ENCODE measurements at regions not wholly inside any gene's neighbourhood (a gene's known extent, or its start where the extent isn't known, plus 50 kb on each side); places are given as distances from the start of the nearest gene placed in this dataset.

DNA sequence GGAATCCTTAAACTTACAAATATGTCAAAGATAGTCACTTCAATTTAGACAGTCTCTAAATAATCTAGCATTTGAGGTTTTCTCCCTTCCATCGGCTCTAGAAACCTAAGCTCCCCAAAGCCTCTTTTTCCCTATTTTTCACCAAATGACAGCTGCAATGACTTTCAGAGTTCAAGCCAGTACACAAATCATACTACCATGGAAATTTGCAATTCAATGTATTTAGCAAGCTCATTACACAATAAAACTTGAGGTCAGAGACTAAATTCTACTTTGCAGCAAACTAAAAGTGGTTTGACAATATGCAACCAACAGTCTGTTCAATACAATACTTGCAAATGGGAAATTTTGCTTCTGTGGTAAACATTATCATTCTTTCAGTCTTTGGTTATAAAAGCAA lies 80.3 kb downstream of the SKIDA1 start:
- TF ChIP-seq CTCF (IDR thresholded peaks at IDR 0.05) = no peak
- no peak for TF ChIP-seq ZFX (IDR thresholded peaks at IDR 0.05; ENCODE audit: borderline replicate concordance)
